ENCODE measurements at regions not wholly inside any gene's neighbourhood (a gene's known extent, or its start where the extent isn't known, plus 50 kb on each side); places are given as distances from the start of the nearest gene placed in this dataset.

- DNase-seq (ENCODE audit: low spot score), result no peak
- TF ChIP-seq CTCF (IDR thresholded peaks at IDR 0.05), result no peak
- no peak for ATAC-seq (ENCODE audit: low FRiP score)
These were observed 363.8 kb upstream of the CDH18 start for GRCh38 chr5:20351849-20352248.

- no peak for TF ChIP-seq CTCF (IDR thresholded peaks at IDR 0.05)
- ATAC-seq (ENCODE audit: low FRiP score), result no peak
- no peak for DNase-seq (ENCODE audit: low spot score)
These were observed 360.3 kb upstream of the CDH18 start for GRCh38 chr5:20348321-20348720.

GRCh38 chr5:20347334-20347733, 359.3 kb upstream of the CDH18 start:
- DNase-seq (ENCODE audit: low spot score), result no peak
- TF ChIP-seq CTCF (IDR thresholded peaks at IDR 0.05), result no peak
- ATAC-seq (ENCODE audit: low FRiP score), result no peak

- ATAC-seq (ENCODE audit: low FRiP score), result no peak
- no peak for TF ChIP-seq CTCF (IDR thresholded peaks at IDR 0.05)
- DNase-seq (ENCODE audit: low spot score), result no peak
These were observed 352.1 kb upstream of the CDH18 start for GRCh38 chr5:20340126-20340525.

- no peak for ATAC-seq (ENCODE audit: low FRiP score)
- no peak for DNase-seq (ENCODE audit: low spot score)
- TF ChIP-seq CTCF (IDR thresholded peaks at IDR 0.05), result no peak
These were observed 348.0 kb upstream of the CDH18 start for GRCh38 chr5:20335978-20336377.

GRCh38 chr5:20331826-20332225, 343.8 kb upstream of the CDH18 start:
- ATAC-seq (ENCODE audit: low FRiP score), result no peak
- no peak for DNase-seq (ENCODE audit: low spot score)
- TF ChIP-seq CTCF (IDR thresholded peaks at IDR 0.05), result no peak

GRCh38 chr5:20323323-20323722, 335.3 kb upstream of the CDH18 start:
- TF ChIP-seq CTCF (IDR thresholded peaks at IDR 0.05), result no peak
- ATAC-seq (ENCODE audit: low FRiP score), result no peak
- no peak for DNase-seq (ENCODE audit: low spot score)
